HEK293 (cell line): ENCODE measurements at regions not wholly inside any gene's neighbourhood (a gene's known extent, or its start where the extent isn't known, plus 50 kb on each side); places are given as distances from the start of the nearest gene placed in this dataset.

Source experiments
- ZBTB44 ChIP-seq: fragments of 450-650 bp; IDR thresholded peaks from 2 replicates; pipeline ENCODE4 v1.5.1; 2018; ENCODE audit warnings: missing biosample characterization, mild to moderate bottlenecking, missing genetic modification characterization
- ZNF146 ChIP-seq: fragments of 450-650 bp; formaldehyde crosslinking; IDR thresholded peaks from 2 replicates; pipeline ENCODE4 v1.5.1; 2016; ENCODE audit warnings: missing biosample characterization, missing genetic modification characterization
- ZNF274 ChIP-seq, 2 experiments: fragments of 200-500 bp in 1 of 2; fragments of 450-650 bp in 1 of 2; sonication (Bioruptor generic) in 1 of 2; formaldehyde crosslinking in 1 of 2; IDR thresholded peaks; 2 replicates each; pipeline versions ENCODE4 v1.5.1 to v1.6.1; 2014 to 2016; ENCODE audit warnings: borderline replicate concordance in 1 of 2, inconsistent platforms in 1 of 2, low read length in 1 of 2, missing biosample characterization in 1 of 2, missing genetic modification characterization in 1 of 2

DNA sequence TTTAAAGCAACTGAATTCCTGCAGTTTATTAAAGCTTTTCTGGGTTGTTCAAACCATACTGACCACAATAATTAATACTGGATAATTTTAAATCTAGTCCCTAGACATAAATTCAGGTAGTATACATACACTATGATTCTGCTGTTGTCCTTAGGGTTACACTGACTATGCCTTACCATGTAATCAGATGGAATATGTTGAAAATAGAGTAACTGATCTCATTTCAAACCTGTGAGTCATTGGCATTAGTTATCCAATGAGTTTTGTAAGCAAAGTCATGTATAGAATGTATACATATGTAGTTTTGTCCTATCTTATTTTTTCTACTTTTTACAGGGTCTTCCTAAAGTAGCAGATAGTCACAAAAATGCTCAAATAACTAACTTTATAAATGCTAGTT, 517.1 kb upstream of the CCDC54 start:
- no peak for TF ChIP-seq ZNF146
- TF ChIP-seq ZBTB44 (tag by site-specific recombination), result no peak
- TF ChIP-seq ZNF274 (IDR thresholded peaks at IDR 0.05; ENCODE audit: low read length), result no peak
- TF ChIP-seq ZNF274 (tag by site-specific recombination; IDR thresholded peaks at IDR 0.05; ENCODE audit: borderline replicate concordance), result no peak
